Stomach (tissue), 4 donors: ENCODE measurements at regions not wholly inside any gene's neighbourhood (a gene's known extent, or its start where the extent isn't known, plus 50 kb on each side); places are given as distances from the start of the nearest gene placed in this dataset.

Experiments used
- CTCF ChIP-seq, 7 experiments: fragments of 450-650 bp in 4 of 7; fragments of 200-600 bp in 3 of 7; sonication (generic) in 3 of 7; IDR thresholded peaks; one replicate each; pipeline ENCODE4 v1.5.1; 2016 to 2019; ENCODE audit warnings: antibody characterized with exemption in 7 of 7, control low read depth in 2 of 7, mild to moderate bottlenecking in 1 of 7
- EP300 ChIP-seq: sonication (generic); formaldehyde crosslinking; IDR thresholded peaks from one replicate; pipeline ENCODE4 v1.6.1; 2017; ENCODE audit warnings: antibody characterized with exemption
- POLR2A ChIP-seq, 4 donors: fragments of 450-650 bp; IDR thresholded peaks; one replicate each; pipeline ENCODE4 v1.6.1; 2016; ENCODE audit warnings: antibody characterized with exemption in 4 of 4, control low read depth in 2 of 4, mild to moderate bottlenecking in 1 of 4, moderate library complexity in 1 of 4
- POLR2AphosphoS5 ChIP-seq, 3 donors: sonication (generic); formaldehyde crosslinking; IDR thresholded peaks; one replicate each; pipeline ENCODE4 v1.6.1; 2016; ENCODE audit warnings: antibody characterized with exemption in 3 of 3

- no peak for TF ChIP-seq CTCF (IDR thresholded peaks at IDR 0.05)
- TF ChIP-seq EP300, result no peak
- no peak for TF ChIP-seq POLR2A (IDR thresholded peaks at IDR 0.05)
- TF ChIP-seq POLR2AphosphoS5 (IDR thresholded peaks at IDR 0.05), result no peak
These were observed 611.7 kb upstream of the CNTN5 start for GRCh38 chr11:98409069-98409468.
